ENCODE measurements at regions not wholly inside any gene's neighbourhood (a gene's known extent, or its start where the extent isn't known, plus 50 kb on each side); places are given as distances from the start of the nearest gene placed in this dataset.
"Not testable (repeated sequence)": the region's sequence is repeated elsewhere in the genome, so short reads cannot be mapped to it uniquely, and the experiment has no call there.

DNA sequence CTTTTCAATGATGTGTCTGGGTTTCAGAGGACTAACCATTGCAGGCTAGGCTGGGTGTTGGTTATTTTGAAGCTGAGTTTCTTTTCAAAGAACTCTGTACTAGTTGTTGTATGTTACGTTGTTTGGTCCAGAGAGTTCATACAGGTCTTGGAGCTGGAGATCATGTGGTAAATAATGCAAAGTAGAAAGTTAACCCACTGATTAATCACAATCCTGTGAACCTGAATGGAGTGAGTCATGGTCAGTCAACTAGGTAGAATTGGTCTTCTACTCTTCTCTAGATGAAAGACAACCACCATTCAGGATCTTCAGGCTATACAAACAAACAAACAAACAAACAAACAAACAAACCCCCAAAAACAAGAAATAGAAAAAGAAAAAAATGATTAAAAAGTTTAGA lies 388.9 kb upstream of the ACTBL2 start:
- TF ChIP-seq, protein P1, sequence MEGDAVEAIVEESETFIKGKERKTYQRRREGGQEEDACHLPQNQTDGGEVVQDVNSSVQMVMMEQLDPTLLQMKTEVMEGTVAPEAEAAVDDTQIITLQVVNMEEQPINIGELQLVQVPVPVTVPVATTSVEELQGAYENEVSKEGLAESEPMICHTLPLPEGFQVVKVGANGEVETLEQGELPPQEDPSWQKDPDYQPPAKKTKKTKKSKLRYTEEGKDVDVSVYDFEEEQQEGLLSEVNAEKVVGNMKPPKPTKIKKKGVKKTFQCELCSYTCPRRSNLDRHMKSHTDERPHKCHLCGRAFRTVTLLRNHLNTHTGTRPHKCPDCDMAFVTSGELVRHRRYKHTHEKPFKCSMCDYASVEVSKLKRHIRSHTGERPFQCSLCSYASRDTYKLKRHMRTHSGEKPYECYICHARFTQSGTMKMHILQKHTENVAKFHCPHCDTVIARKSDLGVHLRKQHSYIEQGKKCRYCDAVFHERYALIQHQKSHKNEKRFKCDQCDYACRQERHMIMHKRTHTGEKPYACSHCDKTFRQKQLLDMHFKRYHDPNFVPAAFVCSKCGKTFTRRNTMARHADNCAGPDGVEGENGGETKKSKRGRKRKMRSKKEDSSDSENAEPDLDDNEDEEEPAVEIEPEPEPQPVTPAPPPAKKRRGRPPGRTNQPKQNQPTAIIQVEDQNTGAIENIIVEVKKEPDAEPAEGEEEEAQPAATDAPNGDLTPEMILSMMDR (conservative IDR thresholded peaks at IDR 0.05; ENCODE audit: low read depth, low read length), result no peak
- no peak for DNase-seq (ENCODE audit: low read depth)

DNA sequence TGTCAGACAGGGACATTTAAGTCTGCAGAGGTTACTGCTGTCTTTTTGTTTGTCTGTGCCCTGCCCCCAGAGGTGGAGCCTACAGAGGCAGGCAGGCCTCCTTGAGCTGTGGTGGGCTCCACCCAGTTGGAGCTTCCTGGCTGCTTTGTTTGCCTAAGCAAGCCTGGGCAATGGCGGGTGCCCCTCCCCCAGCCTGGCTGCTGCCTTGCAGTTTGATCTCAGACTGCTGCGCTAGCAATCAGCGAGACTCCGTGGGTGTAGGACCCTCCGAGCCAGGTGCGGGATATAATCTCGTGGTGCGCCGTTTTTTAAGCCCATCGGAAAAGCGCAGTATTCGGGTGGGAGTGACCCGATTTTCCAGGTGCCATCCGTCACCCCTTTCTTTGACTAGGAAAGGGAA lies 387.7 kb upstream of the ACTBL2 start:
- not testable (repeated sequence) for H3K4me3 ChIP-seq (ENCODE audit: low read depth, low read length); DNase-seq (ENCODE audit: low read depth)

More for the DNA sequence above, 388.9 kb upstream of the ACTBL2 start:
- no peak overlapping the region for H3K4me3 ChIP-seq (ENCODE audit: low read depth, low read length)

DNA sequence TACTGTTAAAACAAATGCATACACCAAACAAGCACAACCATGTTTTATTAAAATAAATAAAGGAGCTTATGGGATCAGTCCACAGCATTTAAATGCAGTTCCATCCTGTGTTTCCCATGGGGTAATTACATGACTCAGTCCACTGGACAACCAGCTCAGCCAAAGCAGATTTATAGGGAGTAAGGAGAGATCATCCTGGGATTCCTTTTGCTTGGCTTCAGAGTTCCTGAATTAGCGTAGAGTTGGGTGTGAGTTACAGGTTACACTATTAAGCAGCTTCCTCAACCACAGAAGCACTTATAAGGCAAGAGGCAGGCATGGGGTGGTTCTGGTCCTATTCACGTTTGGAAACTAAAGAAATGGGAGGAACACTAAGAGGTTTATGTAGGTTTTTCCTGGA lies 381.1 kb upstream of the ACTBL2 start:
- DNase-seq (ENCODE audit: low read depth), result no peak
- TF ChIP-seq, protein P1 (conservative IDR thresholded peaks at IDR 0.05; ENCODE audit: low read depth, low read length), result no peak
- H3K4me3 ChIP-seq (ENCODE audit: low read depth, low read length), result no peak overlapping the region

DNA sequence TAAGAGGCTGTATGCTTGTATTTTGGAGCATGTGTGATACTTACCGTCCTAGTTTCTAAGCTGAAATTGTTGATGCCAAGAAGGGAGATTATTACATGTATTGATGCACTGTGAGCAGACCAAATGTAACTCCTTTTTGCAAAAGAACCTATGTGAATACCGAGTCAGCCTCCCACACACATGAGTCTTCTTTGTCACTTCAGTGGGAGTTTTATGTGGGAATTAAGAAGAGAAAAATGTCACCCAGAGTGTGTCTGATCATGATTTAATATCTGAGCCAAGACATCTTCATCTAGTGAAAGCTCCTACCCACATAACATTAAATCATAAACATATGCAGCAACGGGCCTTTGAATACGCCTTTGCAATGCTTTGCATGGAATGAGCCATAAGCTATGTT lies 380.3 kb upstream of the ACTBL2 start:
- H3K4me3 ChIP-seq (ENCODE audit: low read depth, low read length), result no peak overlapping the region
- TF ChIP-seq, protein P1 (conservative IDR thresholded peaks at IDR 0.05; ENCODE audit: low read depth, low read length), result no peak
- DNase-seq (ENCODE audit: low read depth), result no peak

DNA sequence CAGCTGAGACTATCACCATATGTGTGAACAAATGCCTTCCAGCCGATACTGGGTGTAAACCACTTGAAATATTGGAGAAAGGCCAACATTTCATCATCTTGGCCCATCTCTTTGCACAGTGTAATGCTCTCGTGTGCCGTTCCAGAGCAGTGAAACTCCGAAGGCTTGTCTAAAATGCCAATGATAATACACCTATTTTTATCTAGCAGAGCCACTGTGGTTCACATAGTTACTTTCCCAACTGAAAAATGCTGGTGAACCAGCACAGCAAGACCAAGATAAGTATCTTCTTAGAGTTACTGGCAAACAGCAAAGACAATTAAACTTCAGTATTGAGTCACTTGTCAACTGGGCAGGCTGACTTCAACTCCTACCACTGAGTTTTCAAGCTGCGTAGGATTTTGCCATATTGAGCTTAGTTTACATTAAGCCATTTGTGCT lies 379.9 kb upstream of the ACTBL2 start:
- DNase-seq (ENCODE audit: low read depth), result peak; percentile 27
- no peak overlapping the region for H3K4me3 ChIP-seq (ENCODE audit: low read depth, low read length)
- TF ChIP-seq, protein P1 (conservative IDR thresholded peaks at IDR 0.05; ENCODE audit: low read depth, low read length), result no peak

DNA sequence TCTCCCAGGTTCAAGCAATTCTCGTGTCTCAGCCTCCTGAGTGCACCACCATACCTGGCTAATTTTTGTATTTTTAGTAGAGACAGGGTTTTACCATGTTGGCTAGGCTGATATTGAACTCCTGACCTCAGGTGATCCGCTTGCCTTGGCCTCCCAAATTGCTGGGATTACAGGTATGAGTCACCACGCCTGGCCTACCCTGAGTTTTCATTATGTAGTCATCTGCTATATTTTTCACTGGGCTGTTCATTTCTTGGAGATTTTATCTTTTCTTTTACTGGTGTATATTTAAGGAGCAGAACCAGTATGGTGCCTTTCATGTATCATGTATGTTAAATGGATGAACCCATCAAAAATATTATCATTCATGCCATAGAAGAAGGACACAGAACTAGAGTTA lies 377.0 kb upstream of the ACTBL2 start:
- TF ChIP-seq, protein P1 (conservative IDR thresholded peaks at IDR 0.05; ENCODE audit: low read depth, low read length), result no peak

DNA sequence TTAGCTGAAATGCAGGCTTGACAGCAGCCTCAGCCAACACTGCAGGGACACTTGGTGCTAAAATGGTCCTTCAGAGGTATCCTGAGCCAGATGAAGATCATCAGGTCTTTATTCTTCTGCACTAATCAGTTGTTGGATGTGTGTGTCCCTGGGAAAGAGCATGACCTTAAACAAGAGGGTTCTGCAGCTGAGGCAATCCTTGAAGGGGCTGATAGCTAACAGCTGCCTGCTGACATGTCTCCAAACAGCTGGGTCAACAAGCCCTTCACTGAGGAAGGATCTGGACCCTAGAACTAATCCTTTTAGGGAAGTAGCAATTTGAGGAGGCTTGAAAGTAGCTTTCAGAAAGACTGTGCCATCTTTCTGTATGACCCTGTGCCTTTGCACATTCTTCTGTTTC lies 376.3 kb upstream of the ACTBL2 start:
- H3K4me3 ChIP-seq (ENCODE audit: low read depth, low read length), result no peak overlapping the region
- TF ChIP-seq, protein P1 (conservative IDR thresholded peaks at IDR 0.05; ENCODE audit: low read depth, low read length), result no peak
- peak; percentile 54 for DNase-seq (ENCODE audit: low read depth)

More for the DNA sequence above, 377.0 kb upstream of the ACTBL2 start:
- no peak overlapping the region for H3K4me3 ChIP-seq (ENCODE audit: low read depth, low read length)
- no peak for DNase-seq (ENCODE audit: low read depth)

DNA sequence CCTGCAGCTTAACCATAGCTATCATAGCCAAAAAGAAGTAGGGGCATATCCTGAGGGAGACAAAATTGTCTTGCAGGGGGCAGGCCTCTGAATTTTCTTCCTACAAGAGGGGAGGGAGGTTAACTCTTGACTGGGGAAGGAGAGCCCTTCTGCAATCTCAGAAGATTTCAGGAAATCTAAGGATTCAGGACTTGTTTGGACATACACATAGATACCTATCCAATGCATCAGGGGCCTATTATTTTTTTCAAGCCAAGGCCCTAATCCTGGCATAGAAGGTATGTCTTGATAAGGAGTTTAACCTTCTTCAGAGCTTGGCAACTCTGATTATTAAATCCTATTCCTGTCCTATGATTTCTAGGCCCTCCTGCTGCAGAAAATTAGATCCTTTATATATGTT lies 375.1 kb upstream of the ACTBL2 start:
- no peak for DNase-seq (ENCODE audit: low read depth)
- TF ChIP-seq, protein P1 (conservative IDR thresholded peaks at IDR 0.05; ENCODE audit: low read depth, low read length), result no peak
- no peak overlapping the region for H3K4me3 ChIP-seq (ENCODE audit: low read depth, low read length)
